IMR-90 (cell line): ENCODE measurements at regions not wholly inside any gene's neighbourhood (a gene's known extent, or its start where the extent isn't known, plus 50 kb on each side); places are given as distances from the start of the nearest gene placed in this dataset.

Experiments used
- ATAC-seq: fragments of 200-7000 bp; cut with Tn5 transposase; 2 replicates; pipeline ENCODE4 v1.9.1; 2020; ENCODE audit warnings: low read depth, mild to moderate bottlenecking, moderate library complexity
- BruUV-seq: library from RNA; stranded (reverse); fragments of 400-500 nt; replicated peaks from 2 replicates; lab custom pipeline; 2021; lab: Mats Ljungman, UMichigan
- CTCF ChIA-PET: fragments of 300-600 bp; formaldehyde crosslinking; extraction: SDS; loops from one replicate; lab custom pipeline; 2021; ENCODE audit warnings: antibody characterized with exemption; lab: Yijun Ruan, JAX
- POLR2A ChIA-PET: fragments of 300-600 bp; sonication (Branson Sonifier 250); formaldehyde crosslinking; loops from one replicate; lab custom pipeline; 2022; ENCODE audit warnings: antibody characterized with exemption; ENCODE audit not compliant: unreplicated experiment; lab: Charles Lee
- DNase-seq: peaks from one replicate; pipeline ENCODE4 v3.0.0; 2013
- H2AFZ ChIP-seq: replicated peaks from 2 replicates; pipeline ENCODE3; 2013; ENCODE audit warnings: low read length, mild to moderate bottlenecking; ENCODE audit not compliant: poor library complexity
- H2AK5ac ChIP-seq: 2 replicates; pipeline ENCODE4 v1.6.1; 2013; ENCODE audit warnings: low read depth, low read length, inconsistent platforms
- H2AK9ac ChIP-seq: replicated peaks from 2 replicates; pipeline ENCODE3; 2013; ENCODE audit warnings: mild to moderate bottlenecking, low read depth, low read length, moderate library complexity; ENCODE audit not compliant: poor library complexity
- H2BK120ac ChIP-seq: 2 replicates; pipeline ENCODE4 v1.6.1; 2013; ENCODE audit warnings: low read depth, low read length, inconsistent platforms
- H2BK15ac ChIP-seq: 3 replicates; pipeline ENCODE4 v1.6.1; 2013; ENCODE audit warnings: low read depth, low read length, inconsistent platforms
- H2BK20ac ChIP-seq: 2 replicates; pipeline ENCODE4 v1.6.1; 2013; ENCODE audit warnings: low read depth, mild to moderate bottlenecking, inconsistent platforms, low read length, moderate library complexity
- H2BK5ac ChIP-seq: 2 replicates; pipeline ENCODE4 v1.6.1; 2013; ENCODE audit warnings: mild to moderate bottlenecking, low read depth, low read length, inconsistent platforms; ENCODE audit not compliant: poor library complexity, severe bottlenecking
- H3K14ac ChIP-seq: replicated peaks from 2 replicates; pipeline ENCODE4 v1.6.1; 2013; ENCODE audit warnings: low read depth, low read length, inconsistent platforms
- H3K18ac ChIP-seq: 2 replicates; pipeline ENCODE4 v1.6.1; 2013; ENCODE audit warnings: low read depth, low read length, control low read depth
- H3K23ac ChIP-seq: 2 replicates; pipeline ENCODE4 v1.6.1; 2013; ENCODE audit warnings: low read depth, low read length, inconsistent platforms
- H3K27ac ChIP-seq: 2 replicates; pipeline ENCODE4 v1.5.1; 2013; ENCODE audit warnings: mild to moderate bottlenecking, control low read depth, low read length; ENCODE audit not compliant: insufficient read depth
- H3K27me3 ChIP-seq: 2 replicates; pipeline ENCODE4 v1.6.1; 2013; ENCODE audit warnings: low read length; ENCODE audit not compliant: control insufficient read depth, insufficient read depth
- H3K36me3 ChIP-seq: 2 replicates; pipeline ENCODE4 v1.6.1; 2013; ENCODE audit warnings: low read length, mixed read lengths; ENCODE audit not compliant: control insufficient read depth, insufficient read depth
- H3K4ac ChIP-seq: 2 replicates; pipeline ENCODE4 v1.6.1; 2013; ENCODE audit warnings: low read depth, low read length, inconsistent platforms
- H3K4me1 ChIP-seq: 2 replicates; pipeline ENCODE4 v1.6.1; 2013; ENCODE audit warnings: low read length, mixed read lengths; ENCODE audit not compliant: control insufficient read depth, insufficient read depth
- H3K4me2 ChIP-seq: 2 replicates; pipeline ENCODE4 v1.6.1; 2013; ENCODE audit warnings: low read depth, mild to moderate bottlenecking, control low read depth, low read length, moderate library complexity
- H3K4me3 ChIP-seq: 2 replicates; pipeline ENCODE4 v1.5.1; 2013; ENCODE audit warnings: low read depth, mild to moderate bottlenecking, control low read depth, low read length, moderate library complexity; ENCODE audit not compliant: insufficient read depth
- H3K56ac ChIP-seq: 2 replicates; pipeline ENCODE4 v1.6.1; 2013; ENCODE audit warnings: low read length, inconsistent platforms; ENCODE audit not compliant: insufficient read depth; ENCODE audit errors: extremely low read depth
- H3K79me1 ChIP-seq, 2 experiments: 2 replicates each; pipeline ENCODE4 v1.6.1; 2013; ENCODE audit warnings: low read length in 2 of 2, inconsistent platforms in 1 of 2, low read depth in 1 of 2
- H3K9ac ChIP-seq: 2 replicates; pipeline ENCODE4 v1.6.1; 2013; ENCODE audit warnings: low read depth, low read length, control low read depth
- H3K9me1 ChIP-seq: 2 replicates; pipeline ENCODE4 v1.6.1; 2013; ENCODE audit warnings: low read length, inconsistent platforms; ENCODE audit not compliant: insufficient read depth
- H3K9me3 ChIP-seq: 2 replicates; pipeline ENCODE4 v1.6.1; 2013; ENCODE audit warnings: low read length; ENCODE audit not compliant: control insufficient read depth, insufficient read depth
- H4K20me1 ChIP-seq: 2 replicates; pipeline ENCODE4 v1.6.1; 2013; ENCODE audit warnings: low read length, inconsistent platforms; ENCODE audit not compliant: insufficient read depth
- H4K5ac ChIP-seq: 2 replicates; pipeline ENCODE4 v1.6.1; 2013; ENCODE audit warnings: mild to moderate bottlenecking, low read depth, low read length, control low read depth
- H4K8ac ChIP-seq, 2 experiments: 2 replicates each; pipeline ENCODE4 v1.6.1; 2013; ENCODE audit warnings: low read depth in 2 of 2, low read length in 2 of 2, control low read depth in 1 of 2, inconsistent platforms in 1 of 2
- H4K91ac ChIP-seq: 2 replicates; pipeline ENCODE4 v1.6.1; 2013; ENCODE audit warnings: low read depth, low read length, inconsistent platforms; ENCODE audit not compliant: insufficient read depth
- MAFK ChIP-seq: IDR thresholded peaks from 2 replicates; pipeline ENCODE4 v1.6.1; 2012; ENCODE audit warnings: low read depth, low read length, improper control_type of control experiment
- POLR2A ChIP-seq: IDR thresholded peaks from 2 replicates; pipeline ENCODE4 v1.6.1; 2012; ENCODE audit warnings: mild to moderate bottlenecking, low read depth, low read length
- dilution Hi-C: fragments of 300-500 bp; cut with HindIII; formaldehyde crosslinking; loops from one replicate; pipeline ENCODE4 v1.14.3; 2018; ENCODE audit warnings: low sequenced_read_pairs; ENCODE audit not compliant: unreplicated experiment
- in situ Hi-C: fragments of 300-500 bp; cut with MboI; formaldehyde crosslinking; loops from 3 replicates; pipeline ENCODE4 v1.14.3; 2019; ENCODE audit warnings: low sequenced_read_pairs, inconsistent platforms, mixed read lengths
- intact Hi-C: fragments of 100-400 bp; cut with micrococcal nuclease; formaldehyde crosslinking; loops from 2 replicates; pipeline ENCODE4 v1.10.0; 2022

DNA sequence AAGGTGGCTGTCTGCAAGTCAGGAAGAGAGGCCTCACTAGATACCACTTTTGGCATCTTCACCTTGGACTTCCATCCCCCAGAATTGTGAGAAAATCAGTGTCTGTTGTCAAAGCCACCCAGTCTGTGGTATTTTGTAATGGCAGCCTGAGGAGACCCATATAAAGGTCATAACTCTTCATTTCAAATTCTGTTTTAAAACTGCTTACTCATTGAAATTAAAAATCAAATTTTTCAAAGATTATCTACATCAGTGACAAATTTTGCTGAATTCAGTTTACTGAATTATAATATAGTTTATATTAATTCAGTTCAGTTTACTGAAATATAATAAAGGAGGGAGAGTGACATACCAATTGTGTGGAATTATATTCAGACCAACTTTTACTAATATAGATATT lies 133.1 kb upstream of the IL15 start:
- no peak overlapping the region for H4K8ac ChIP-seq
- H3K27me3 ChIP-seq, result no peaks in the 10 kb centered on the region
- H2BK5ac ChIP-seq, result no peak overlapping the region
- no peak overlapping the region for H2AK5ac ChIP-seq
- H3K36me3 ChIP-seq, result no peaks in the 10 kb centered on the region
- CTCF ChIA-PET, result no interaction called here
- H3K14ac ChIP-seq, result no peak overlapping the region
- H3K27ac ChIP-seq, result no peak overlapping the region
- H3K4ac ChIP-seq, result no peak overlapping the region
- intact Hi-C loops, result no loop called here
- in situ Hi-C loops, result no loop called here
- no peak overlapping the region for H2BK120ac ChIP-seq
- H3K4me2 ChIP-seq, result no peak overlapping the region
- dilution Hi-C loops, result no loop called here
- BruUV-seq, result no TSS peak
- no peak overlapping the region for H4K91ac ChIP-seq
- no peaks in the 10 kb centered on the region for H4K20me1 ChIP-seq
- no peak overlapping the region for H3K18ac ChIP-seq
- no peak overlapping the region for H2BK15ac ChIP-seq
- no peak overlapping the region for H2AK9ac ChIP-seq
- DNase-seq (no peak), ATAC-seq (no peak)
- H3K23ac ChIP-seq, result no peak overlapping the region
- no peak overlapping the region for H3K4me3 ChIP-seq
- TF ChIP-seq POLR2A (no peak), MAFK (peak; percentile 54; the same call in 1 of the 2 replicates)
- H2BK20ac ChIP-seq, result no peak overlapping the region
- no peak overlapping the region for H2AFZ ChIP-seq
- no peak overlapping the region for H4K5ac ChIP-seq
- H3K56ac ChIP-seq, result no peak overlapping the region
- H3K4me1 ChIP-seq, result no peaks in the 10 kb centered on the region
- H3K79me1 ChIP-seq, result no peaks in the 10 kb centered on the region
- H3K9me1 ChIP-seq, result no peaks in the 10 kb centered on the region
- POLR2A ChIA-PET, result no interaction called here
- no peaks in the 10 kb centered on the region for H3K9me3 ChIP-seq
- H3K9ac ChIP-seq, result no peak overlapping the region
